GM10266 (cell line): ENCODE measurements at regions not wholly inside any gene's neighbourhood (a gene's known extent, or its start where the extent isn't known, plus 50 kb on each side); places are given as distances from the start of the nearest gene placed in this dataset.

Experiments used
- DNase-seq: peaks from one replicate; pipeline ENCODE4 v3.0.0; 2012; ENCODE audit errors: extremely low spot score
- TF ChIP-seq, protein P1 (sequence below): IDR thresholded peaks from 2 replicates; pipeline ENCODE4 v1.5.1; 2012; ENCODE audit warnings: mild to moderate bottlenecking, low read depth; ENCODE audit not compliant: control insufficient read depth, insufficient read depth; ENCODE audit errors: missing control alignments

DNA sequence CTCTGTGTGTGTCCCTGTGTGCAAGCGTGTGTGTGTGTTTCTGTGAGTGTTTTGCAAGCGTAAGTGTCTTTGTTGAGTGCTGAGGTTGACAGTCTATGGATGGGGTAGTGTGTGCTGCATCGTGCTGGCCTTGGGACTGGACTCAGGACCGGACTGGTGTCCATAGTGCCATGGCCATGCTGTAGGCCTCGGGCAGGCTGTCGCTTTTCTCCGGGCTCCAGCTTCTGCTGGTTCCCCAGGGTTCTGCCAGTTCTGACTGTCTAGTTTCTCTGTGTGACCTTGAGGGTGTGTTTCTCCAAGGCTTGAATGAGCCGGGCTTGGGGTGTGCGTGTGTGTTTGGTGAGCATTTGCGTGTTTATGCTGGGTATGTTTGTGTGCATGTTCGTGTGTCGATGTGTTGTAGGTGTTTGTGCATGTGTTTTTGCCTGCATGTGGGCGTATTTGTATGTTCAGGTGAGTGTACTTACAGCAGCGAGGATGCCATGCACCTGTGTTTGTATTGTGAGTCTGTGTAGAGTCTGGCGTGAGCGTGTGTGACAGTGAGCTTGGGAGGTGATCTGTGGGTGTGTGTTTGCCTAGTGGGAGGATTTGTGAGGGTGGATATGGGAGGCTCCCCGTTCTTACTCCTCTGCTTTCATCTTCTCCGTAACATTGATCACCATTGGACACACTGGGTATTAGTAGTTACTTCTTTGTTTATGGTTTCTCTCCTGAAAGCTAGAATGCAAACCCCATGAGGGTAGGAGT, 51.7 kb upstream of the POU3F1 start:
- TF ChIP-seq, protein P1, sequence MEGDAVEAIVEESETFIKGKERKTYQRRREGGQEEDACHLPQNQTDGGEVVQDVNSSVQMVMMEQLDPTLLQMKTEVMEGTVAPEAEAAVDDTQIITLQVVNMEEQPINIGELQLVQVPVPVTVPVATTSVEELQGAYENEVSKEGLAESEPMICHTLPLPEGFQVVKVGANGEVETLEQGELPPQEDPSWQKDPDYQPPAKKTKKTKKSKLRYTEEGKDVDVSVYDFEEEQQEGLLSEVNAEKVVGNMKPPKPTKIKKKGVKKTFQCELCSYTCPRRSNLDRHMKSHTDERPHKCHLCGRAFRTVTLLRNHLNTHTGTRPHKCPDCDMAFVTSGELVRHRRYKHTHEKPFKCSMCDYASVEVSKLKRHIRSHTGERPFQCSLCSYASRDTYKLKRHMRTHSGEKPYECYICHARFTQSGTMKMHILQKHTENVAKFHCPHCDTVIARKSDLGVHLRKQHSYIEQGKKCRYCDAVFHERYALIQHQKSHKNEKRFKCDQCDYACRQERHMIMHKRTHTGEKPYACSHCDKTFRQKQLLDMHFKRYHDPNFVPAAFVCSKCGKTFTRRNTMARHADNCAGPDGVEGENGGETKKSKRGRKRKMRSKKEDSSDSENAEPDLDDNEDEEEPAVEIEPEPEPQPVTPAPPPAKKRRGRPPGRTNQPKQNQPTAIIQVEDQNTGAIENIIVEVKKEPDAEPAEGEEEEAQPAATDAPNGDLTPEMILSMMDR = no peak
- no peak for DNase-seq

DNA sequence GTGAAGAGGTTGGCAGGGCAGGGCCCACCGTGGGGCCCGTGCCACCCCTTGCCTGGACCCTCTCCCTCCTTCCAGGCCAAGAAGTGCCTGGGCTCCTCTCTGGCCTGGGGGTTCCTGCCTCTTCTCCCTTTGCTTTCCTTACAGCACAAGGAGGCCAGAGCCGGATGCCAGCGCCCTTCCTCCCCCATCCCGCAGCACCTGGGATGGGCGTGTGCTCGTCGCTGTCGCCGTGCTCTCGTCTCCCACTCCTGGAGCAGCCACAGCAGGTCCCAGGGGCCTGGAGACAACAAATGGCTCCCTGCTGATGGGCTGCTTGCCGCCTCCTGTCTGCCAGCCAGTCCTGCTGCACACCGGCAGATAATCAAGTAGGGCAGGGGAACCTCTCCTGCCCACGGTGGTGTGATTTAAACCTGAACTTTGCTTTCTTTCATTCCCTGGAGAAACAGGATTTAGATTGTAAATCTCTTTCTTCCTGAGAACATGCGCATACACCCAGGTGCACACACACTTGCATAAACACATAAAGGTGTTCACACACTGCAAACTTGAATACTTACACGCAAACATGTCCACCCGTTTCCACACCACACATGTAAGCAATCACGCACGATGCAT, 50.8 kb upstream of the POU3F1 start:
- TF ChIP-seq, protein P1 = no peak
- DNase-seq = no peak
